ENCODE measurements at regions not wholly inside any gene's neighbourhood (a gene's known extent, or its start where the extent isn't known, plus 50 kb on each side); places are given as distances from the start of the nearest gene placed in this dataset.
A peak's percentile ranks its signal among the peaks of the same experiment; 100 is the strongest.

- no peak for DNase-seq
These were observed 52.8 kb upstream of the DHX15 start for GRCh38 chr4:24637173-24637572.

GRCh38 chr4:24638396-24638875, 54.1 kb upstream of the DHX15 start:
- DNase-seq: no peak

DNA sequence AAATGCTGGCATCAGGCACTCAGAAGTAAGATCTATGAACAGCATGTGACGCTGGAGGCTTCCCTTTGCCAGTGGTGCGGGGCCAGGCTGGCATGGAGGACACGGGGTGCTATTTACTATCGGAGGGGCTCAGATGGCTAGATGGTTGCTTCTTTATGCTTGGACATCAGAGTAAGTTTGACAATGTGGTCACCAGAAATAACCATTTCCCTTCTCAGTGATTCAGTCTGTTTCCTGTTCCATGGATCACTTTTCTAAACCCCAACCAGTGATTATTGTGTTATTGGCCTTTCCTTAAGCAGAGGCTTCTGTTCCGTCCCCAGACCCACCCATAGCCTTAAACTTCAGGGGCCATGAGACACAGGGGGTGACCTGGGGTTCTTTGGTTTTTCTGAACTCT, 55.4 kb upstream of the DHX15 start:
- DNase-seq: no peak

DNA sequence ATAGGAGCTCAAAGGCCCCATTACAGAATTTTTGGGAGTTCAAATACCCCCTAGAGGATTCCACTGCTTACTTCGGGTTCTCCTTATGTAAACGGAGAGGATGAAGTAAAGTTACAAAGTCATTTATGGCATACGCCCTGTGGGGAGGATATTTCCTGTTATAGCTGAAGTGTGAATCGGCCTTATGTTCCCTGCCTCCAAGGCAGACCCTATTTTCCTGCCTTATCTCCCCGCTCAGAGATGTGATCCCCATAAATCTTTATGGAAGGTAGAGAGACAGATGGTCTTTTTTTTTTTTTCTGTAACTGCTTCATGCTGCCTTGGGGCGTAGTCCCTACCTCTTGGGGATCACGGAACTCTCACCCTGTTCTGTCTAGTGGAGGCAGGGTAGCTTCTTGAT, 56.0 kb upstream of the DHX15 start:
- DNase-seq: no peak

- DNase-seq: no peak
These were observed 58.7 kb upstream of the DHX15 start for GRCh38 chr4:24642981-24643547.

DNA sequence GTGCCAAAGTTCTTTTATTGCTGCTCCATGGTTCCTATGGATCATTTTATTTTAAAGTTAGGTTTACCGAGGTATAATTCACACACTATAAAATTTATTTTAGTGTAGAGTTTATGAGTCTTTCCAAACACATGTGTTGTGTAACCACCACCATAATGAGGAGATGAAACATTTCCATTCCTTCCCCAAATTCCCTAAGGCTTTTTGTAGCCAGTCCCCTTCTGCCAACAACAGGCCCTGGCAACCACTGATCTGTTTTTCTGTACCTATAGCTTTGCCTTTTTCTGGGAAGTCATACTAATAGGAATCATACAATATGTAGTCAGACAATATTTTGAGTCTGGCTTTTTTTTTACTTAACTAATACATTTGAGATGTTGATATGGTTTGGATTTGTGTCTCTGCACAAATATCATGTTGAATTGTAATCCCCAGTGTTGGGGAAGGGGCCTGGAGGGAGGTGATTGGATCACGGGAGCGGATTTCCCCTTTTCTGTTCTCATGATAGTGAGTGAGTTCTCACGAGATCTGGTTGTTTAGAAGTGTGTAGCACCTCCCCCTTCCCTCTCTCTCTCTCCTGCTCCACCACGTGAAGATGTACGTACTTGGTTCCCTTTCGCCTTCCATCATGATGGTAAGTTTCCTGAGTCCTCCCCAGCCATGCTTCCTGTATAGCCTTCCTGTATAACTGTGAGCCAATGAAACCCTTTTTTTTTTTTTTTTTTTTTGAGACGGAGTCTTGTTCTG, 59.6 kb upstream of the DHX15 start:
- no peak for DNase-seq

DNA sequence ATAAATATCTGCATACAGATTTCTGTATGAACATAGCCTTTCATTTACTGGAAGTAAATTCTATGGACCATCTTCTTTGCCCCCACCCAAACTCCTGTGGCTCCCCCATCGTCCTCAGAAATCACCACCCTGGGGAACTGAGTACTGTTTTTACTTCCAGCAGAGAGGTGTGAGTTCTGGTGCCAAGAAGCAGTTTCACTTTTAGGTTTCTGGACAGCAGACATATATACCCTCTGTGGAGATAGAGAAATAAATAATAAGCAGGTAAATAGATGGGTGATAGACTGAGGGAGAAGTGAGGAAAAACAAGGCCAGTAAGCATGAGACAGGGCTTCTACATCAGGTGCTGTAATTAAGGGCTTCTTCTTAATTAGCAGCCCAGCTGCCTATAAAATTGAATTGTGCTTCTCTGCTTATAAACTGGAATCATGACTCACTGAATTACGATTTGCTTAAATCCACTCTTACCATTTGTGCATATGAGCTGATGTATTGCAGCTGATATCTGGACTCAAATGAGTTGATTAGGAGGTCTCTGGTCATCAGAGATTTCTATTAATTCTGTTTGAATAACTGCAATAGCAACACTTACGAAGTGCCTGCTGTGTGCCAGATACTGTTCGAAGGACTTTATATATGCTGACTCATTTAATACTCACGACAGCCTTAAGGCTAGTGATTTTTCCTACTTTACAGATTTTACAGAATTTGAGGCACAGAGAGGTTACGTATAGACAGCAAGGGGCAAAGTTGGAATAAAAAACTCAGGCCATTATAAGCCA, 60.8 kb upstream of the DHX15 start:
- DNase-seq: no peak

GRCh38 chr4:24645765-24646550, 61.6 kb upstream of the DHX15 start:
- DNase-seq: no peak

DNA sequence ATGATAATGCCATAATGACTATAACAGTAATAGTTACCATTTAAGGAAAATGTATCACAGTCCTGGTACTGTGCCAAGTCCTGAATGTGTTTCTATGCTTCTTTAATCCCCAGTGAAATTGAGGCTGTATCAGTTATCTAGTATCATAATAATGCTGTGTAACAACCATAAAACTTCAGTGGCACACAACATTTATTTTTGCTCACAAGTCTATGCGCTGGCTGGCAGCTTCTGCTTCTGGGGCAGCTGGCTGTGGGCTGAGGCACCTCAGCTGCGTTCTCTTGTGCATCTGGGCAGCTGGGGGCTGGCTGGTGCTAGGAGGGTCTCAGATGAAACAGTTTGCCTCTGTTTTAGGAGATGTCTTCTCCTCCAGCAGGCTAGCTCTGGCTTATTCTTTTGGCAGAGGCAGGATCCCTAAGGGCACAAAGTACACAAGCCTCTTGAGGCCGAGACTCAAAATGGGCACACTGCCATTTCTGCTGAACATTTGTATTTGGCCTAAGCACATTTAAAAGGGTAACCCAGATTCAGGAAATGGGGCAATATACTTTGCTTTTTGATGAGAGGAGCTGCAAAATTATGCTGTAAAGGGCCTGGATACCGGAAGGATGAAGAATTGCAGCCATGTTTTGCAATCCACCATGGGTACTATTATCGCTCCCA, 62.6 kb upstream of the DHX15 start:
- no peak for DNase-seq

DNA sequence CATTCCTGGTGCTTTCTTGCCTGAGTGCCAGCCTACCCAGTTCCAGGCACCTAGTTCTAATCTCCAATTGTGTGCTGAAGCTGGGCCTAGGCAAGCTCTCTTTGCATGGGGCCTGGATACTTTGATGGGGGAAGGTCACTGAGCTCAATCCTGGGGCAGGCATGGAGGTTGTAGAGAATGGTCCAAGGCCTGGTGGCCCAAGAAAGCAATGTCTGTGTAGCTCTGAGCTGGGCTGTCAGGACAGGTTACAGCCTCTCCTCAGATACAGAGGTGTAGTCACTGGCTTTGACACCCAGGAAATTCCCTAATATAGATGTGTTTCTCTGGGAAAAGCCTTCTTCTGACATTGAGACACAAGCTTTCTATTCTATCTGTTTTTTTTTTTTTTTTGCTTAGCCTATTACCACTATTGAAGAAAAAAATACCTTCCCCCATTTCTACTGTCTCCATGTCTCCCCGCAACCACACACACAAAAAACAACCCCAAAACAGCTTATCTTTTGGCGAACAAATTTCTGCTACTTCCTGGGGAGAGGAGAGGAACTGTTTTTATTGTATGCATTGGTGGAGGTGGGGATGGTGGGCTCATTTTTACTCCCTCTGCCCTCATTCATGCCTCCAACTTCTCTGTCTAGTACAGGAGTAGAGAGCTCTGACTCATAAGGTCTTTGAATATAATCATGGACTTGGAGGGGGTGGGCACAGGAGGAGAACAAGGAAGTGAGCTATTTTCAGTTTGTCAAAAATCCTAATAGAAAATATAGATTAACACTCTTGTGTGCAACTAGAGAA, 66.7 kb upstream of the DHX15 start:
- no peak for DNase-seq

- DNase-seq: no peak
These were observed 71.0 kb upstream of the DHX15 start for GRCh38 chr4:24655326-24655725.

DNA sequence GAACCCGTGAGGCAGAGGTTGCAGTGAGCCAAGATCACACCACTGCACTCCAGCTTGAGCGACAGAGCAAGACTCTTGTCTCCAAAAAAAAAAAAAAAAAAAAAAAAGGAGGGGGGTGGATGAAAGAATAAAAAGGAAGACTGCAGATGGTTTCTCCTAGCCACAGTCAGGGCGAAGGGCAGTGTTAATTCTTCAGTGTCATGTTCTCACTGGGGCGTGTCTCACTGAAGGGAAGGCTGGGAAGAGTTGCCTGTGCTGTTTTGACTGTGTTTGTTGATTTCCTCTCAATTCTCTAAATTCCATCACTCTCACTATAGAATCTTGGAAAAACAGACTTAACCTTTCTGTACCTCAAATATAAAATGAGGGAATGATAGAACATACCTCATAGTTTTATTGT, 71.6 kb upstream of the DHX15 start:
- no peak for DNase-seq

DNA sequence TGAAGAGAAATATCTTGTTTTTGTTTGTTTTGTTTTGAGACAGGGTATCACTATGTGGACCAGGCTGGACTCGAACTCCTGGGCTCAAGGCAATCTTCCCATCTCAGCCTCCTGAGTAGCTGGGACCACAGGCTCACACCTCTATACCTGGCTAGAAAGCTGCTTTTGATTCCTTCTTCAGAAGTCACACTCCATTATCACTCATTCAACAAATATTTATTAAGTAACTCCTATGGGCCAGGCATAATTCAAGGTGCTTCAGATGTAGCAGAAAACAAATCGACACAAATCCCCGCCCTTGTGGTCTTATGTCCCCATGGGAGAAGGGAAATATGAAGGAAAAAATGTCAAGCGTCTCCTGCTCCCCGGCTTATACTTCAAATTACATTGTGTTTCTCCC, 72.6 kb upstream of the DHX15 start:
- DNase-seq: no peak

DNA sequence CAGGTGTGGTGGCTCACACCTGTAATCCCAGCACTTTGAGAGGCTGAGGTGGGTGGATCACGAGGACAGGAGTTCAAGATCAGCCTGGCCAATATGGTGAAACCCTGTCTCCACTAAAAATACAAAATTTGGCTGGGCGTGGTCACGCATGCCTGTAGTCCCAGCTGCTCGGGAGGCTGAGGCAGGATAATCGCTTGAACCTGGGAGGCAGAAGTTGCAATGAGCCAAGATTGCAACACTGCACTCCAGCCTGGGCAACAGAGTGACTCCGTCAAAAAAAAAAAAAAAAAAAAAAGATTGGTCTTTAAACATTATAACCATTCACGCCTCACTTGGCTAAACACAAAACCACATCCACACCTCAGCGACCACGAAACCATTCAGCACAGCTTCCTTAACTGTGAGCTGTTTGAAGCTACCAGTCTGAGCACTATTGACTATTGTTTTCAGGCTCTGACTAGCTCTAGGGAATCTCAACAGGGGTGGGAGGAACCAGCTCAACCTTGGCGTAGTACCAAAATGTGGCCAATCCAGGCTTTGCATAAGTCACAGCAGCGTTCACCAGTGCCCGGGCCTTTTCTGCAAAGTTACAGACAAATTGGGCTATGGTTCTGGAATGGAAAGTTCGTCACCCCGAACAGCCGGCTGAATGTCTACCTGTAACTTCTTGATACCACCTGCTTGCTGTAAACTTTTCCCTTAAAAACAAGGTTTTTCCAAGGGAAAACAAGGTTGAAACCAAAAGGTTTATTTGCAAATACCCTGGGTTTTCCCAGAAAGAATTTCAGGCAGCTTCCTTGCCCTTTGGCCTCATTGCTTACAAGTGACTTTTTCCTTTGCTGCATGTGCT, 73.6 kb upstream of the DHX15 start:
- peak; percentile 28 for DNase-seq

DNA sequence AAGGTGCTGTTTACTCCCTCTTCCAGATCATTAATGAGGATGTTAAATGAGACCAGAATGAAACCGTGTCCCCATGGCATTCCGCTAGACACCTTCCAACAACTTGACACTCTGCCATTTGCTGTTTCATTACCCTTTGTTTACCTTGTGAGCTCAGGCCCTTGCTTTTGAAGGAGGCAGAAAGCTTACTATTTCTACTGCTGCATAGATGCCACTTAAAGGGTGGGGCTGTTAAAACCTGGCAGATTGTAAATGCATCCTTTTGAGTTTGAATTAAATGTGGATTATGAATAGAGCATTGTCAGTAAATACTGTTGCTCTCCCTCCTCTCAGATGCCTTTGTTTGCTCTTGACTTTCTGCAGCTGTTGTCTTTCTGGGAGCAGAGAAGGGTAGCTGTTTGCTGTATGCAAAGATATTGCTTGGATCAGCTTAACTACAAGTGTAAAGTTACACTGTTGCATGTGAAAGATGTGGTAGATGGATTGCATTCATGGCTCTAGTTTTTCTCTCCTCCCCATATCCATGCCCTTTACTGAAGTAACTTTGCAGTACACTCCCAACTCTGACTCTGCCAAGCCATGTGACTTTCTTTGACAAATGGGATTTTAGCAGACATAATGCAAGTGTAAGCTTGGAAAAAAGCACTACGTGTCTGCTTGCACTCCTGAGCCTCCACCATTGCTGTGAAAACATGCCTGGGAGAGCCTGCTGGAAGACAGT, 75.0 kb upstream of the DHX15 start:
- no peak for DNase-seq

DNA sequence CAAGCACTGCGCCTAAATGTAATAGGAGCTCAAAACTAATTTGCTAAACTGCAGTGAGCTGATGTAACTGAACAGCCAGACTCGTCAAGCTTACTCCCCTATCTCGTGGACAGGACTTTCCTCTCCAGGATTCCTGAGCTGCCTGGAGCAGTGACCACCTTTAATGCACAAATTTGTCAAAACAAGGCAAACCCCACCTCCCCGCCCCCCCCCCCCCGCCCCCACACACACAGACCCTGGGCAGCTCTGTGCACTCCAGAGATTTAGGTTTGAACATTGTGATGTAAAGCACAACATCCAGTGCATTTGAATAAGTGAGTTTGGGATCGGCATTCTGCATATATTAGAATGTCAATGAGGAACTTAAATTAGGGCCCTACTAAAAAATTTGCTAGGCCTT, 77.7 kb upstream of the DHX15 start:
- no peak for DNase-seq

- no peak for DNase-seq
These were observed 78.2 kb upstream of the DHX15 start for GRCh38 chr4:24662542-24662941.

- no peak for DNase-seq
These were observed 80.6 kb upstream of the DHX15 start for GRCh38 chr4:24664956-24665355.

GRCh38 chr4:24666316-24666715, 82.0 kb upstream of the DHX15 start:
- DNase-seq: no peak

- DNase-seq: no peak
These were observed 82.6 kb upstream of the DHX15 start for GRCh38 chr4:24666816-24667477.
